A549 (cell line): ENCODE measurements at regions not wholly inside any gene's neighbourhood (a gene's known extent, or its start where the extent isn't known, plus 50 kb on each side); places are given as distances from the start of the nearest gene placed in this dataset.
A peak's percentile ranks its signal among the peaks of the same experiment; 100 is the strongest.

Experiments used
- ATAC-seq, 2 experiments: fragments of 200-7000 bp in 1 of 2; fragments of >200 bp in 1 of 2; cut with Nextera tagmentation in 1 of 2; cut with Tn5 transposase in 1 of 2; 3 replicates each; pipeline versions ENCODE4 v1.8.0 to v1.9.1; 2018 to 2020; ENCODE audit warnings: mild to moderate bottlenecking in 1 of 2, moderate library complexity in 1 of 2
- CTCF ChIA-PET: fragments of 300-600 bp; sonication (Branson Sonifier 250); formaldehyde crosslinking; extraction: SDS; loops from one replicate; lab custom pipeline; 2021; ENCODE audit warnings: antibody characterized with exemption, inconsistent platforms; lab: Yijun Ruan, JAX
- POLR2A ChIA-PET: fragments of 350-600 bp; formaldehyde crosslinking; extraction: SDS; loops from one replicate; lab custom pipeline; 2021; ENCODE audit warnings: antibody characterized with exemption, inconsistent platforms; lab: Yijun Ruan, JAX
- DNase-seq, 2 experiments: peaks; one replicate each; pipeline versions ENCODE4 v3.0.0 to v3.0.0-alpha.2; 2011 to 2016; ENCODE audit warnings: low read depth in 1 of 2, low spot score in 1 of 2
- FAIRE-seq: peaks from 2 replicates; lab custom pipeline; 2011; peaks lifted over from hg19 to GRCh38; lab: Jason Lieb, UNC
- H3K27ac ChIP-seq, 2 experiments: fragments of >200 bp; sonication (Bioruptor Twin); formaldehyde crosslinking; 3 replicates each; pipeline ENCODE4 v1.5.1; 2016 to 2017
- H3K4me1 ChIP-seq: fragments of >200 bp; sonication (Bioruptor Twin); formaldehyde crosslinking; 3 replicates; pipeline ENCODE4 v1.6.1; 2016
- H3K4me2 ChIP-seq: fragments of >200 bp; sonication (Bioruptor Twin); formaldehyde crosslinking; 3 replicates; pipeline ENCODE4 v1.6.1; 2016
- H3K4me3 ChIP-seq: fragments of >200 bp; sonication (Bioruptor Twin); formaldehyde crosslinking; 3 replicates; pipeline ENCODE4 v1.5.1; 2016
- H3K9me3 ChIP-seq: fragments of >200 bp; sonication (Bioruptor Twin); formaldehyde crosslinking; 3 replicates; pipeline ENCODE4 v1.6.1; 2016
- CHD2 ChIP-seq: fragments of 150-350 bp; IDR thresholded peaks from 2 replicates; pipeline ENCODE4 v1.6.1; 2014; ENCODE audit warnings: low read length; ENCODE audit not compliant: partially characterized antibody
- EP300 ChIP-seq, 2 experiments: fragments of >200 bp; sonication (Bioruptor Twin); formaldehyde crosslinking; IDR thresholded peaks; 2 replicates in 1 of 2; 3 replicates in 1 of 2; pipeline ENCODE4 v1.6.1; 2016 to 2017
- ESRRA ChIP-seq: fragments of 150-350 bp; IDR thresholded peaks from 2 replicates; pipeline ENCODE4 v1.6.1; 2014; ENCODE audit warnings: mild to moderate bottlenecking, low read length, borderline replicate concordance
- FOXS1 ChIP-seq: fragments of 250-450 bp; sonication (Bioruptor Pico); IDR thresholded peaks from 2 replicates; pipeline ENCODE4 v1.5.0; 2020; ENCODE audit warnings: mild to moderate bottlenecking, moderate library complexity
- HDAC2 ChIP-seq: fragments of 200-600 bp; sonication (generic); IDR thresholded peaks from 2 replicates; pipeline ENCODE4 v1.6.1; 2016
- HEYL ChIP-seq: fragments of 250-450 bp; sonication (Bioruptor Pico); IDR thresholded peaks from 2 replicates; pipeline ENCODE4 v1.8.0; 2021; ENCODE audit warnings: mild to moderate bottlenecking, moderate library complexity
- HOXB13 ChIP-seq: fragments of 250-450 bp; sonication (Bioruptor Pico); IDR thresholded peaks from 2 replicates; pipeline ENCODE4 v1.5.0; 2020; ENCODE audit warnings: low read depth, mild to moderate bottlenecking, moderate library complexity
- JUNB ChIP-seq: fragments of >200 bp; sonication (Bioruptor Twin); formaldehyde crosslinking; IDR thresholded peaks from 2 replicates; pipeline ENCODE4 v1.6.1; 2016
- KDM5A ChIP-seq: fragments of 200-600 bp; sonication (generic); IDR thresholded peaks from 2 replicates; pipeline ENCODE4 v1.6.1; 2016; ENCODE audit warnings: antibody characterized with exemption, mild to moderate bottlenecking
- NFE2L2 ChIP-seq: fragments of 150-350 bp; conservative IDR thresholded peaks from 2 replicates; pipeline ENCODE4 v1.6.1; 2014; ENCODE audit warnings: low read length
- RAD21 ChIP-seq, 2 experiments: fragments of >200 bp in 1 of 2; sonication (Bioruptor Twin) in 1 of 2; formaldehyde crosslinking in 1 of 2; IDR thresholded peaks in 1 of 2; conservative IDR thresholded peaks in 1 of 2; 2 replicates in 1 of 2; 3 replicates in 1 of 2; pipeline ENCODE4 v1.6.1; 2012 to 2018; ENCODE audit warnings: inconsistent platforms in 1 of 2
- RCOR1 ChIP-seq: fragments of 150-350 bp; IDR thresholded peaks from 2 replicates; pipeline ENCODE4 v1.6.1; 2014; ENCODE audit warnings: antibody characterized with exemption, low read length, low read depth
- RFX5 ChIP-seq: fragments of 450-650 bp; IDR thresholded peaks from 2 replicates; pipeline ENCODE4 v1.7.1; 2014; ENCODE audit warnings: antibody characterized with exemption, mild to moderate bottlenecking, moderate library complexity
- RNF2 ChIP-seq: fragments of 200-600 bp; sonication (generic); IDR thresholded peaks from 2 replicates; pipeline ENCODE4 v1.6.1; 2016; ENCODE audit warnings: low read depth, mild to moderate bottlenecking, antibody characterized with exemption, moderate library complexity, borderline replicate concordance
- TP53 ChIP-seq: fragments of 250-450 bp; sonication (Bioruptor Pico); IDR thresholded peaks from 2 replicates; pipeline ENCODE4 v1.5.0; 2021; ENCODE audit warnings: mild to moderate bottlenecking, moderate library complexity
- ZFP36 ChIP-seq: fragments of 450-650 bp; IDR thresholded peaks from 2 replicates; pipeline ENCODE4 v1.6.1; 2014; ENCODE audit warnings: borderline replicate concordance; ENCODE audit not compliant: partially characterized antibody
- WGBS: methylation state at CpG from one replicate; pipeline ENCODE4 v1.1.6; 2017; ENCODE audit errors: missing lambda C conversion rate; 5-methylcytosine and 5-hydroxymethylcytosine counted together
- TF ChIP-seq, protein P1 (sequence below): fragments of 250-450 bp; sonication (Bioruptor Pico); IDR thresholded peaks from 2 replicates; pipeline ENCODE4 v1.5.0; 2020; ENCODE audit warnings: low read depth, mild to moderate bottlenecking, moderate library complexity
- TF ChIP-seq, protein P2 (sequence below): fragments of 200-600 bp; sonication (generic); IDR thresholded peaks from 2 replicates; pipeline ENCODE4 v1.6.1; 2016; ENCODE audit warnings: antibody characterized with exemption, mild to moderate bottlenecking, moderate library complexity
- TF ChIP-seq, protein P3 (sequence below): IDR thresholded peaks from 2 replicates; pipeline ENCODE4 v1.6.1; 2012
- TF ChIP-seq, protein P4 (sequence below): fragments of >200 bp; sonication (Bioruptor Twin); formaldehyde crosslinking; IDR thresholded peaks from 3 replicates; pipeline ENCODE4 v1.5.1; 2016
- TF ChIP-seq, protein P5 (sequence below): fragments of >200 bp; sonication (Bioruptor Twin); formaldehyde crosslinking; IDR thresholded peaks from 3 replicates; pipeline ENCODE4 v1.6.1; 2016

DNA sequence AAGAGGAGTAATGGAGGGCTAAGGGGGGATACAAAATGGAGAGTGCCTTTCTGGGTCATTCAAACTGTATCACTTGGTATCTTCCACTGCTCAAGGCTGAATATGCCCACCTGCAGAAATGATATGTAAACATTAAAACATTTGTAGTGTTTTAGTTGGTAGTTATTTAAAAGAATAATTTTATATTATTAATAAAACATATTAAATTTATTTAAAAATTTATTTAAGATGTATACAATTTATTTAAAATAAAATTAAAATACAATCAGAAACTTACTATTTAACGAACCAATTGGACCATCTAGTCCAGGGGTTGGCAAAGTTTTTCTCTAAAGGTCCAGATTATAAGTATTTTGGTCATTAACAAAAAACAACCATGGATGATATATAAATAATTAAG, 308.5 kb downstream of the PLK2 start:
- Histone ChIP-seq H3K4me1 (peaks cover 20% of the 10 kb centered on the region), H3K4me3 (no peak overlapping the region), H3K27ac (peak overlapping the region in 1 of 2 experiments; percentile 53; a peak in 3 of 6 replicates), H3K9me3 (peaks cover 13% of the 10 kb centered on the region), H3K4me2 (no peak overlapping the region)
- TF ChIP-seq ZFP36 (no peak), RFX5 (no peak), EP300 (IDR thresholded peaks at IDR 0.05) (no peak), RCOR1 (no peak), HOXB13 (no peak)
- TF ChIP-seq, protein P1, sequence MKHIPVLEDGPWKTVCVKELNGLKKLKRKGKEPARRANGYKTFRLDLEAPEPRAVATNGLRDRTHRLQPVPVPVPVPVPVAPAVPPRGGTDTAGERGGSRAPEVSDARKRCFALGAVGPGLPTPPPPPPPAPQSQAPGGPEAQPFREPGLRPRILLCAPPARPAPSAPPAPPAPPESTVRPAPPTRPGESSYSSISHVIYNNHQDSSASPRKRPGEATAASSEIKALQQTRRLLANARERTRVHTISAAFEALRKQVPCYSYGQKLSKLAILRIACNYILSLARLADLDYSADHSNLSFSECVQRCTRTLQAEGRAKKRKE (CRISPR knock-in tag), result no peak
- ChIA-PET POLR2A (no interaction called here), CTCF (no interaction called here)
- 86% methylated on average over 1 of the region's 1 CpG for WGBS
- ATAC-seq (no peak), DNase-seq (no peak), FAIRE-seq (no peak)

DNA sequence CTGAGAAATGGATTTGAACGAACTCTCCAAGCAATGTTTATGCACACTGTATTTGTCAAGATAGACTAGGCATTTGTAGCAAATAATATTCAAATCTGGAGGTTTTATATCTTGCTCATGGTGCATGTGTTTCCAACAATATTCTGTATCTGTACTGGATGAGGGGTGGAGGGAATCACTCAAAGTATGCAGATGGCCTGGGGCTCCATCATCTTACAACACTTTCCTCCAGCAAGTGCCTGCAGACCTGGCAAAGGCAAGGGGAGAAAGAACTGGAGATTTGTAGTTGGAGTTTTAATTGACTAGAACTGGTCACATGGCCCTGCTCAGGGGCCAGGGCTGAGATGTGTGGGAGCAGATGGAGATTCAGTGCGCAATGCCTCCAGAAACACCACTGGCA, 309.0 kb downstream of the PLK2 start:
- WGBS, result 91% methylated on average over 2 of the region's 2 CpGs
- FAIRE-seq, result no peak
- Histone ChIP-seq H3K4me3 (no peak overlapping the region), H3K4me2 (no peak overlapping the region), H3K4me1 (peaks cover 20% of the 10 kb centered on the region), H3K9me3 (peaks cover 13% of the 10 kb centered on the region), H3K27ac (peak overlapping the region in 1 of 2 experiments; percentile 53; a peak in 3 of 6 replicates)
- ChIA-PET CTCF (interaction anchor here (1.3 kb wide), 1 partner anchor 371 kb away, joined by 4 read pairs; no protein-coding TSS in a partner anchor), POLR2A (no interaction called here)
- no peak for ATAC-seq
- TF ChIP-seq FOXS1 (CRISPR knock-in tag) (no peak), RAD21 (conservative IDR thresholded peaks at IDR 0.05 in 1 of 2, IDR thresholded peaks at IDR 0.05 in 1 of 2) (no peak), NFE2L2 (no peak), ZFP36 (no peak), KDM5A (no peak), ESRRA (no peak), JUNB (no peak), EP300 (IDR thresholded peaks at IDR 0.05) (no peak)
- TF ChIP-seq, protein P2, sequence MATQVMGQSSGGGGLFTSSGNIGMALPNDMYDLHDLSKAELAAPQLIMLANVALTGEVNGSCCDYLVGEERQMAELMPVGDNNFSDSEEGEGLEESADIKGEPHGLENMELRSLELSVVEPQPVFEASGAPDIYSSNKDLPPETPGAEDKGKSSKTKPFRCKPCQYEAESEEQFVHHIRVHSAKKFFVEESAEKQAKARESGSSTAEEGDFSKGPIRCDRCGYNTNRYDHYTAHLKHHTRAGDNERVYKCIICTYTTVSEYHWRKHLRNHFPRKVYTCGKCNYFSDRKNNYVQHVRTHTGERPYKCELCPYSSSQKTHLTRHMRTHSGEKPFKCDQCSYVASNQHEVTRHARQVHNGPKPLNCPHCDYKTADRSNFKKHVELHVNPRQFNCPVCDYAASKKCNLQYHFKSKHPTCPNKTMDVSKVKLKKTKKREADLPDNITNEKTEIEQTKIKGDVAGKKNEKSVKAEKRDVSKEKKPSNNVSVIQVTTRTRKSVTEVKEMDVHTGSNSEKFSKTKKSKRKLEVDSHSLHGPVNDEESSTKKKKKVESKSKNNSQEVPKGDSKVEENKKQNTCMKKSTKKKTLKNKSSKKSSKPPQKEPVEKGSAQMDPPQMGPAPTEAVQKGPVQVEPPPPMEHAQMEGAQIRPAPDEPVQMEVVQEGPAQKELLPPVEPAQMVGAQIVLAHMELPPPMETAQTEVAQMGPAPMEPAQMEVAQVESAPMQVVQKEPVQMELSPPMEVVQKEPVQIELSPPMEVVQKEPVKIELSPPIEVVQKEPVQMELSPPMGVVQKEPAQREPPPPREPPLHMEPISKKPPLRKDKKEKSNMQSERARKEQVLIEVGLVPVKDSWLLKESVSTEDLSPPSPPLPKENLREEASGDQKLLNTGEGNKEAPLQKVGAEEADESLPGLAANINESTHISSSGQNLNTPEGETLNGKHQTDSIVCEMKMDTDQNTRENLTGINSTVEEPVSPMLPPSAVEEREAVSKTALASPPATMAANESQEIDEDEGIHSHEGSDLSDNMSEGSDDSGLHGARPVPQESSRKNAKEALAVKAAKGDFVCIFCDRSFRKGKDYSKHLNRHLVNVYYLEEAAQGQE, result no peak
- TF ChIP-seq, protein P3, sequence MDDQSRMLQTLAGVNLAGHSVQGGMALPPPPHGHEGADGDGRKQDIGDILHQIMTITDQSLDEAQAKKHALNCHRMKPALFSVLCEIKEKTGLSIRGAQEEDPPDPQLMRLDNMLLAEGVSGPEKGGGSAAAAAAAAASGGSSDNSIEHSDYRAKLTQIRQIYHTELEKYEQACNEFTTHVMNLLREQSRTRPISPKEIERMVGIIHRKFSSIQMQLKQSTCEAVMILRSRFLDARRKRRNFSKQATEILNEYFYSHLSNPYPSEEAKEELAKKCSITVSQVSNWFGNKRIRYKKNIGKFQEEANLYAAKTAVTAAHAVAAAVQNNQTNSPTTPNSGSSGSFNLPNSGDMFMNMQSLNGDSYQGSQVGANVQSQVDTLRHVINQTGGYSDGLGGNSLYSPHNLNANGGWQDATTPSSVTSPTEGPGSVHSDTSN, result no peak
- TF ChIP-seq, protein P4, sequence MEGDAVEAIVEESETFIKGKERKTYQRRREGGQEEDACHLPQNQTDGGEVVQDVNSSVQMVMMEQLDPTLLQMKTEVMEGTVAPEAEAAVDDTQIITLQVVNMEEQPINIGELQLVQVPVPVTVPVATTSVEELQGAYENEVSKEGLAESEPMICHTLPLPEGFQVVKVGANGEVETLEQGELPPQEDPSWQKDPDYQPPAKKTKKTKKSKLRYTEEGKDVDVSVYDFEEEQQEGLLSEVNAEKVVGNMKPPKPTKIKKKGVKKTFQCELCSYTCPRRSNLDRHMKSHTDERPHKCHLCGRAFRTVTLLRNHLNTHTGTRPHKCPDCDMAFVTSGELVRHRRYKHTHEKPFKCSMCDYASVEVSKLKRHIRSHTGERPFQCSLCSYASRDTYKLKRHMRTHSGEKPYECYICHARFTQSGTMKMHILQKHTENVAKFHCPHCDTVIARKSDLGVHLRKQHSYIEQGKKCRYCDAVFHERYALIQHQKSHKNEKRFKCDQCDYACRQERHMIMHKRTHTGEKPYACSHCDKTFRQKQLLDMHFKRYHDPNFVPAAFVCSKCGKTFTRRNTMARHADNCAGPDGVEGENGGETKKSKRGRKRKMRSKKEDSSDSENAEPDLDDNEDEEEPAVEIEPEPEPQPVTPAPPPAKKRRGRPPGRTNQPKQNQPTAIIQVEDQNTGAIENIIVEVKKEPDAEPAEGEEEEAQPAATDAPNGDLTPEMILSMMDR, result no peak
- no peak for DNase-seq

DNA sequence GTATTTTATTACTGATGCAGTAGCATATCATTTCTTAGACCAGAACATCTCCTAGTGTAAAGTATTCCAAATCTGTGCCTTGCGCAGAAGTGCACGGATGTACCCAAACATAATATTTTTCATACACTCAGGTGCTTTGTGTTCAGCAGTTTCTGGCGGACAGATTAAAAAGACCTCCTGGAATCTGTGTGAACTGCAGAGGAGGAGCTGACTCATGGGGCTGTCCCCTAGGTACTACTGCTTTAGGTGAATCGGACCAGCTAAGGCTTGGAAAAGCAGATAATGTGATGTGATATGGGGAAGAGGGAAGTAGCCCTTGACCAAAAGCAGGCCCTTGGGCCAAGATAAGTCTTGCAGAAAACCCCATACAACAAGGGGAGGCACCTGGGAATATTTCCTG, 310.1 kb downstream of the PLK2 start:
- FAIRE-seq (no peak), DNase-seq (no peak), ATAC-seq (no peak; a peak in 1 of 6 replicates)
- H3K4me2 ChIP-seq, result 0 out of 3 replicates have a peak overlapping the region, but pooled peaks have one; percentile 12
- 87% methylated on average over 4 of the region's 4 CpGs for whole genome bisulfite sequencing
- ChIA-PET CTCF (interaction anchor here (1.3 to 1.6 kb wide), 2 partner anchors 11 to 370 kb away, joined by 4 read pairs; no protein-coding TSS in a partner anchor), POLR2A (no interaction called here)
- peaks cover 20% of the 10 kb centered on the region for H3K4me1 ChIP-seq
- TF ChIP-seq TP53 (CRISPR knock-in tag) (no peak), ZFP36 (no peak), HDAC2 (no peak), CHD2 (no peak), EP300 (IDR thresholded peaks at IDR 0.05) (no peak), HEYL (no peak), NFE2L2 (no peak), RNF2 (no peak)
- TF ChIP-seq, protein P5, sequence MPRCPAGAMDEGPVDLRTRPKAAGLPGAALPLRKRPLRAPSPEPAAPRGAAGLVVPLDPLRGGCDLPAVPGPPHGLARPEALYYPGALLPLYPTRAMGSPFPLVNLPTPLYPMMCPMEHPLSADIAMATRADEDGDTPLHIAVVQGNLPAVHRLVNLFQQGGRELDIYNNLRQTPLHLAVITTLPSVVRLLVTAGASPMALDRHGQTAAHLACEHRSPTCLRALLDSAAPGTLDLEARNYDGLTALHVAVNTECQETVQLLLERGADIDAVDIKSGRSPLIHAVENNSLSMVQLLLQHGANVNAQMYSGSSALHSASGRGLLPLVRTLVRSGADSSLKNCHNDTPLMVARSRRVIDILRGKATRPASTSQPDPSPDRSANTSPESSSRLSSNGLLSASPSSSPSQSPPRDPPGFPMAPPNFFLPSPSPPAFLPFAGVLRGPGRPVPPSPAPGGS, result no peak
- TF ChIP-seq, all 56 proteins: peak for 0
- H3K9me3 ChIP-seq, result peaks cover 12% of the 10 kb centered on the region
- H3K4me3 ChIP-seq, result no peak overlapping the region
- peak overlapping the region in 1 of 2 experiments; percentile 48; a peak in 3 of 6 replicates for H3K27ac ChIP-seq
